Heart left ventricle (tissue), 13 donors: ENCODE measurements at regions not wholly inside any gene's neighbourhood (a gene's known extent, or its start where the extent isn't known, plus 50 kb on each side); places are given as distances from the start of the nearest gene placed in this dataset.

Source experiments
- POLR2A ChIP-seq, 2 donors: fragments of 450-650 bp; IDR thresholded peaks; one replicate each; pipeline ENCODE4 v1.6.1; 2017; ENCODE audit warnings: antibody characterized with exemption in 2 of 2, mild to moderate bottlenecking in 2 of 2, moderate library complexity in 2 of 2
- TF ChIP-seq, protein P1 (sequence below), 12 donors: fragments of 200-600 bp; sonication (generic) in 4 of 12; IDR thresholded peaks; one replicate each; pipeline versions ENCODE4 v1.5.0 to v1.8.0; 2018 to 2022; ENCODE audit warnings: antibody characterized with exemption in 12 of 12, mild to moderate bottlenecking in 5 of 12
- donor health status: ischemic (EF 13 %, LVEDD 7.1; RV severe dilation, severe dysfunction).
- donor health status: DM: no; HTN: yes; CAD: no.
- donor health status: DM: no; HTN: no; CAD: no.
- donor health status: ischemic (EF 25% LVEDD 6.9; RV normal size, moderate dysfunction).
- donor health status: ischemic (EF 25% LVEDD 5.7; RV mildly dilated, moderate dysfunction).
- donor health status: ischemic (EF 35%, LVEDD 5.7; RV mildly dilated, moderate dysfunction).
- donor health status: nonischemic (EF 11% LVEDD 7.7; RV severe dilation, severe dysfunction).
- donor health status: DM: yes; HTN: yes; CAD: no.
- donor health status: PGD.
- donor health status: ischemic (EF 29% LVEDD 5.4; RV normal size, mild dysfunction).
- donor health status: nonischemic (EF 23%, LVEDD 6.1; RV moderate dilation, normal function).

- TF ChIP-seq, protein P1, sequence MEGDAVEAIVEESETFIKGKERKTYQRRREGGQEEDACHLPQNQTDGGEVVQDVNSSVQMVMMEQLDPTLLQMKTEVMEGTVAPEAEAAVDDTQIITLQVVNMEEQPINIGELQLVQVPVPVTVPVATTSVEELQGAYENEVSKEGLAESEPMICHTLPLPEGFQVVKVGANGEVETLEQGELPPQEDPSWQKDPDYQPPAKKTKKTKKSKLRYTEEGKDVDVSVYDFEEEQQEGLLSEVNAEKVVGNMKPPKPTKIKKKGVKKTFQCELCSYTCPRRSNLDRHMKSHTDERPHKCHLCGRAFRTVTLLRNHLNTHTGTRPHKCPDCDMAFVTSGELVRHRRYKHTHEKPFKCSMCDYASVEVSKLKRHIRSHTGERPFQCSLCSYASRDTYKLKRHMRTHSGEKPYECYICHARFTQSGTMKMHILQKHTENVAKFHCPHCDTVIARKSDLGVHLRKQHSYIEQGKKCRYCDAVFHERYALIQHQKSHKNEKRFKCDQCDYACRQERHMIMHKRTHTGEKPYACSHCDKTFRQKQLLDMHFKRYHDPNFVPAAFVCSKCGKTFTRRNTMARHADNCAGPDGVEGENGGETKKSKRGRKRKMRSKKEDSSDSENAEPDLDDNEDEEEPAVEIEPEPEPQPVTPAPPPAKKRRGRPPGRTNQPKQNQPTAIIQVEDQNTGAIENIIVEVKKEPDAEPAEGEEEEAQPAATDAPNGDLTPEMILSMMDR (IDR thresholded peaks at IDR 0.05) = no peak
- TF ChIP-seq POLR2A (IDR thresholded peaks at IDR 0.05) = no peak
Measured at GRCh38 chr16:60091071-60091470, 1357.0 kb upstream of the GOT2 start.
